GM10248 (cell line): ENCODE measurements at regions not wholly inside any gene's neighbourhood (a gene's known extent, or its start where the extent isn't known, plus 50 kb on each side); places are given as distances from the start of the nearest gene placed in this dataset.

Experiments
- CTCF ChIA-PET: fragments of 300-600 bp; sonication (Branson Sonifier 250); formaldehyde crosslinking; extraction: SDS; loops from one replicate; lab custom pipeline; 2021; ENCODE audit warnings: antibody characterized with exemption; lab: Yijun Ruan, JAX
- POLR2A ChIA-PET: fragments of 350-650 bp; sonication (Branson Sonifier 250); formaldehyde crosslinking; extraction: SDS; loops from one replicate; lab custom pipeline; 2020; ENCODE audit warnings: antibody characterized with exemption; lab: Yijun Ruan, JAX
- DNase-seq: peaks from one replicate; pipeline ENCODE4 v3.0.0; 2012; ENCODE audit errors: extremely low spot score
- TF ChIP-seq, protein P1 (sequence below): IDR thresholded peaks from 2 replicates; pipeline ENCODE4 v1.5.1; 2012; ENCODE audit warnings: mild to moderate bottlenecking, low read depth; ENCODE audit errors: extremely low read depth, missing control alignments, control extremely low read depth

DNA sequence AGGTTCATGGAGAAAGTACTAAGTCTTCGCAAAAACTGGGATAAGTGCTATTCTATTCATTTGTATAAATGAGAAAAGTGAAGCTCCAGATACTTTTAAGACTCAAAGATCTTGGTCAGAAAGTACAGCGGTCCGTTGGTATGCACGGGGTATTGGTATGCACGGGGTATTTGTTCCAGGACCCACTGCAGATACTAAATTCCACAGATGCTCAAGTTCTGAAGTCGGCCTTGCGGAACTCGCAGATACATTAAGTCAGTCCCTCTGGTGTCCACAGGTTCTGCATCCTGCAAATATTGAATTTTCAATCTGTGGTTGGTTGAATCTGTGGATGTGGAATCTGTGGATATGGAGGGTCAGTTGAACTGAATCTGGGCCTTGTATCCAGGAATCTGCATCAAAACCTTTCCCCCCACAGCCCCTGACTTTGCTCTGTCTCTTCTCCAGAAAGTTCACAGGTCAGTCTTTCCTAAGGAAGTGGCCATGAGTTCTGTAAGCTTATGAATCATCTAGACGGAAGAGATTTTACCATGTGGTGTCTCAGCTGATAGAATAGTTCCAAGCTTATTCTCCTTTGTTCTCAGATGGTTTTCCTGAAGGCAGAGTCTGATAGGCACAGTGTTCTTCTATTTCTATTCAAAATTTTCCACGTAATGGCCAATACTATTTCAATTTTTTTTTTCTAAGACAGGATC, 274.7 kb downstream of the NEDD1 start:
- POLR2A ChIA-PET = no interaction called here
- TF ChIP-seq, protein P1, sequence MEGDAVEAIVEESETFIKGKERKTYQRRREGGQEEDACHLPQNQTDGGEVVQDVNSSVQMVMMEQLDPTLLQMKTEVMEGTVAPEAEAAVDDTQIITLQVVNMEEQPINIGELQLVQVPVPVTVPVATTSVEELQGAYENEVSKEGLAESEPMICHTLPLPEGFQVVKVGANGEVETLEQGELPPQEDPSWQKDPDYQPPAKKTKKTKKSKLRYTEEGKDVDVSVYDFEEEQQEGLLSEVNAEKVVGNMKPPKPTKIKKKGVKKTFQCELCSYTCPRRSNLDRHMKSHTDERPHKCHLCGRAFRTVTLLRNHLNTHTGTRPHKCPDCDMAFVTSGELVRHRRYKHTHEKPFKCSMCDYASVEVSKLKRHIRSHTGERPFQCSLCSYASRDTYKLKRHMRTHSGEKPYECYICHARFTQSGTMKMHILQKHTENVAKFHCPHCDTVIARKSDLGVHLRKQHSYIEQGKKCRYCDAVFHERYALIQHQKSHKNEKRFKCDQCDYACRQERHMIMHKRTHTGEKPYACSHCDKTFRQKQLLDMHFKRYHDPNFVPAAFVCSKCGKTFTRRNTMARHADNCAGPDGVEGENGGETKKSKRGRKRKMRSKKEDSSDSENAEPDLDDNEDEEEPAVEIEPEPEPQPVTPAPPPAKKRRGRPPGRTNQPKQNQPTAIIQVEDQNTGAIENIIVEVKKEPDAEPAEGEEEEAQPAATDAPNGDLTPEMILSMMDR = no peak
- DNase-seq = no peak
- CTCF ChIA-PET = no interaction called here

DNA sequence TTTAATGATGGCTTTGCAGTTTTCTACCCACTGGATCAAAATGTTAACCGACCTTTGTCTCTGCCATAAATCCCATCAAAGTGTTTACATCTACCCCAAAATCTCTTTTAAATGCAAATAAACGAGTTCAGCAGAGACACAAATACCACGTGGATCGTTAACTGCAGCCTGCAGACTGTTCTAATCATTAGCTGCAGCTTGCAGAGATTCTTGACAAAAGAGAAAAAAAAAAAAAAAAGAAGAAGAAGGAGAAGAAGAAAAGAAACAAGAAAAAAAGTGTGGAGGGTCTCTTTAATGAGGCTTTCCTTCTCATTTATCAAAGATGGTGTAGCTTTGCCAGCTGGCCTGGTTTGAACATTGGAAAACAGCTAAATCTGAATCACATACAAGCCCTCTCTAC, 275.7 kb downstream of the NEDD1 start:
- ChIA-PET CTCF (no interaction called here), POLR2A (no interaction called here)
- no peak for DNase-seq

DNA sequence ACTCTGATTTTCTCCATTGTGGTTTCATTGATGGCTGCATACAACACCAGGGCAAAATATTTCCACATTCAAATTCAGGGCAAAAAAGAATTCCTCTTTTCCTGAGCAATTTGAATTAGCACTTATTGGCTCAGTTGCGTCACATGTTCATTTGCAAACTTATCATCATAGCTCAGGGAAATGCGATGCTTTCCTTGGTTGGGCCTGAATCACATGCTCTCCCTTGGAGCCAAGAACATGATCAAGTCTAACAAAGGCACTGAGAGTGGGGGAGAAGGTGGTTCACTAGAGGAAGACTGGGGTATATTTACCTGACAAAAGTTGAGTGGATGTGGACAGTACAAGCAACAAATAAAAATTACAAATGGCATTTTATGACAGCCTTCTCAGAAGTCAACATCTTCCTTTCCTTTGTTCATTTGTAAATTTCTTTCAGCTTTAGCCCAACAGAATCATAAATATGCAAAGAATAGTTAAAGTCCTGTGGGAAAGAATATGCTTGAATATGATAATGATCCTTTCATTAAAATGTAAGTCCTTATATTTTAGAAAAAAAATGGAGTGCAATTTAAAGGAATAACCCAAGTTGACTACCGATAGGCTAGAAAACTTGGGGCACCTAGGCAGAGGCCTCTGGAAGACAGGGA, 277.2 kb downstream of the NEDD1 start:
- TF ChIP-seq, protein P1 = no peak
- no peak for DNase-seq
- CTCF ChIA-PET = no interaction called here
- POLR2A ChIA-PET = no interaction called here

More for the DNA sequence above, 275.7 kb downstream of the NEDD1 start:
- TF ChIP-seq, protein P1 = no peak

DNA sequence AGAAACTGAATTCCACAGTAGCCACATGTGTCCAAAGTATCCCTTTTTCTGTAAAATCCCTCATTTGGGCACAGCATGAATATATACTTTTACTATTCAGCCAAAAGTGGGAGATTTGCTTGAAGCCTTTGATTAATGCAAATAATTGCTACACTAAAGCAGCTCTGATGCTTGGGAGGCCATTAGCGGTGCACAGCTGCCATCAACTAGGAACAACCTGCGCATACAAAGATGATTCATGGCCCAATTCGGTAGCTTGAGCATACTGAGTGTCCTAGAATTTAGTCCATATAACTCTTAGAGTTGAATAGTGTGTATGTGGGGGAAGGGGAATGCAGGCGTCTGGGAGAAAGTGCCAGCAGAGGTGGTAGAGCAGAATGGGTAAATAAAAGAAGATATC, 277.0 kb upstream of the RMST start:
- TF ChIP-seq, protein P1 = no peak
- CTCF ChIA-PET = interaction anchor here (1.2 kb wide), 1 partner anchor 15 kb away, joined by 3 read pairs; no protein-coding TSS in a partner anchor
- DNase-seq = no peak
- POLR2A ChIA-PET = no interaction called here

DNA sequence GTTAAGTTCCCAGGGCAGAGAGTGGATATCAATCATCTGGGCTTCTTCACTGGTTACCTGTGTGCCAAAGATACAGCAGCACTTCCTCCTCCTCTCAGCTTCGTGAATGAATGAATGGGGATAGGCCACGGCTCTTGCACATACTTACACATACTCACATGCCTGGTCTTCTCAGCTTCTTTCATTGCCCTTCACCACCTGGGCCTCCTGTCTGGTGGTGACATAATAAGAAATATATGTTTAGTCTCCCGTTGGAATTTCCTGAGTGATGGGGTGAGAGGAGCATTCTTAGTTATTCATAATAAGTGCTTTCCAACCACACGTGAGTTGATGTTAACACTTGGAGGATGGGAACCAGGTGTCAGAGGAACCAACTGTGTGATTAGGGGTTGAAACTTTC, 268.1 kb upstream of the RMST start:
- no peak for DNase-seq
- ChIA-PET POLR2A (no interaction called here), CTCF (no interaction called here)
- TF ChIP-seq, protein P1 = no peak

DNA sequence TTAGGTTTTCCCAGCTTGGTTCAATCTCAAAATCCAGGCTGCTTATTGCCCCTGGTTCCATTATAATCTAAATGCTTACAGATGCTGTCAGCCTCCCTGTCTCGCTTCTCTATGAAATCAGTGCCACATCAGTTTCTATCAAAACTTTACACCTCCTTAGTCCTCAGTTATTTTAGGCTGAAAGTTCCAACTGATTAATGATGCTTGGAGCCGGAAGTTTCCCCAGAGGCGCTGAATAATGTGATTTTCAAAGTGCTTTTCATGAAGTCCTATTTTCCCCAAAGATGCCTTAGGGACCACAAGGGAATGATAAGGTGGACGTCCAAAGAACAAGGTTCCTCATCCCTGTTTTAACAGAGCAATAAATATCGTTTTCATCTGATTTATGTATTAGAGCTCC, 262.4 kb upstream of the RMST start:
- CTCF ChIA-PET = no interaction called here
- POLR2A ChIA-PET = no interaction called here
- TF ChIP-seq, protein P1 = no peak

More for the DNA sequence above, 262.4 kb upstream of the RMST start:
- no peak for DNase-seq
